ENCODE measurements at regions not wholly inside any gene's neighbourhood (a gene's known extent, or its start where the extent isn't known, plus 50 kb on each side); places are given as distances from the start of the nearest gene placed in this dataset.

- DNase-seq (ENCODE audit: low read depth in 1 of 2, low spot score in 1 of 2): no peak
- TF ChIP-seq SPI1 (IDR thresholded peaks at IDR 0.05; ENCODE audit: borderline replicate concordance, low read depth) (no peak), POLR2AphosphoS5 (IDR thresholded peaks at IDR 0.05; ENCODE audit: low read depth) (no peak), REST (IDR thresholded peaks at IDR 0.05; ENCODE audit: insufficient replicate concordance, low read depth) (no peak), GABPA (IDR thresholded peaks at IDR 0.05; ENCODE audit: low read depth) (no peak), CTCF (IDR thresholded peaks at IDR 0.05; ENCODE audit: insufficient read depth, low read length) (no peak)
- H3K4me3 ChIP-seq (replicated peaks; ENCODE audit: insufficient read depth, low read length): no peak overlapping the region
- peaks cover 5% of the 10 kb centered on the region for H3K27me3 ChIP-seq (ENCODE audit: insufficient read depth, poor library complexity, severe bottlenecking)
- no peak overlapping the region for H3K27ac ChIP-seq (replicated peaks)
Measured at GRCh38 chr13:27358420-27358819, 66.0 kb upstream of the GTF3A start.

GRCh38 chr13:27359199-27359821 is 65.1 kb upstream of the GTF3A start:
- TF ChIP-seq CTCF (IDR thresholded peaks at IDR 0.05; ENCODE audit: insufficient read depth, low read length) (peak; percentile 56), GABPA (IDR thresholded peaks at IDR 0.05; ENCODE audit: low read depth) (no peak)
- DNase-seq (ENCODE audit: low read depth in 1 of 2, low spot score in 1 of 2): peak in 1 of 2 experiments; percentile 70
- Histone ChIP-seq H3K27me3 (ENCODE audit: insufficient read depth, poor library complexity, severe bottlenecking) (peaks cover 3% of the 10 kb centered on the region), H3K27ac (replicated peaks) (no peak overlapping the region), H3K4me3 (replicated peaks; ENCODE audit: insufficient read depth, low read length) (no peak overlapping the region)

- no peak overlapping the region for H3K27ac ChIP-seq (replicated peaks)
- no peak for DNase-seq (ENCODE audit: low read depth in 1 of 2, low spot score in 1 of 2)
- TF ChIP-seq CTCF (IDR thresholded peaks at IDR 0.05; ENCODE audit: insufficient read depth, low read length) (no peak), REST (IDR thresholded peaks at IDR 0.05; ENCODE audit: insufficient replicate concordance, low read depth) (no peak), SPI1 (IDR thresholded peaks at IDR 0.05; ENCODE audit: borderline replicate concordance, low read depth) (no peak), POLR2AphosphoS5 (IDR thresholded peaks at IDR 0.05; ENCODE audit: low read depth) (no peak), GABPA (IDR thresholded peaks at IDR 0.05; ENCODE audit: low read depth) (no peak)
- no peak overlapping the region for H3K4me3 ChIP-seq (replicated peaks; ENCODE audit: insufficient read depth, low read length)
- peaks cover 3% of the 10 kb centered on the region for H3K27me3 ChIP-seq (ENCODE audit: insufficient read depth, poor library complexity, severe bottlenecking)
Measured at GRCh38 chr13:27360562-27360961, 63.9 kb upstream of the GTF3A start.
